ENCODE measurements at regions not wholly inside any gene's neighbourhood (a gene's known extent, or its start where the extent isn't known, plus 50 kb on each side); places are given as distances from the start of the nearest gene placed in this dataset.
"Not testable (repeated sequence)": the region's sequence is repeated elsewhere in the genome, so short reads cannot be mapped to it uniquely, and the experiment has no call there.

DNA sequence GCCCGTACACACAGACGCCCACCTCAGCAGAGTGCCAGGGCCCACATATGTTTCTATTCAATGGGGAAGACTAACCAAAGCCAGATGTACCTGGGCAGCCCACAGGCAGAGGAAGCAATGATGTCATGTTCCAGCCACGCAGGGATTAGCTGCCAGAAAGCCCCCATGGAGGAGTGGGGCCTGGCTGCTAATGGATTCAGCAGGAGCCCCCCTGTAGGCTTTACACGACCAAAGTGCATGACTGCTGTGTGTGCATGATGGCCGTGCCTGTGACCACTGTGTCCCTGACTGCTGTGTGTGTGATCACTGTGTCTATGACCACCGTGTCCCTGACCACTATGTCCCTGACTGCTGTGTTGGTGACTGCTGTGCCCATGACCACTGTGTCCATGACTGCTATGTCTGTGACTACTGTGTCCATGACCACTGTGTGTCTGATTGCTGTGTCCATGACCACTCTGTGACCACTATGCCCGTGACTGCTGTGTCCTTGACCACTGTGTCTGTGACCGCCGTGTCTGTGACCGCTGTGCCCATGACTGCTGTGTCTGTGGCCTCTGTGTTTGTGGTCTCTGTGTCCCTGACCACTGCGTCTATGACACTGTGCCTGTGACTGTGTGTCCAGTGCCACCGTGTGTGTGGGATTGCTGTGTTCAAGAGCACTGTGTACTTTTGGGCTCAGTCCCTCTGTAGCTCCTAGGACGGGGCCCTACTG is 409.3 kb downstream of the RPS24 start:
- no peak for DNase-seq

DNA sequence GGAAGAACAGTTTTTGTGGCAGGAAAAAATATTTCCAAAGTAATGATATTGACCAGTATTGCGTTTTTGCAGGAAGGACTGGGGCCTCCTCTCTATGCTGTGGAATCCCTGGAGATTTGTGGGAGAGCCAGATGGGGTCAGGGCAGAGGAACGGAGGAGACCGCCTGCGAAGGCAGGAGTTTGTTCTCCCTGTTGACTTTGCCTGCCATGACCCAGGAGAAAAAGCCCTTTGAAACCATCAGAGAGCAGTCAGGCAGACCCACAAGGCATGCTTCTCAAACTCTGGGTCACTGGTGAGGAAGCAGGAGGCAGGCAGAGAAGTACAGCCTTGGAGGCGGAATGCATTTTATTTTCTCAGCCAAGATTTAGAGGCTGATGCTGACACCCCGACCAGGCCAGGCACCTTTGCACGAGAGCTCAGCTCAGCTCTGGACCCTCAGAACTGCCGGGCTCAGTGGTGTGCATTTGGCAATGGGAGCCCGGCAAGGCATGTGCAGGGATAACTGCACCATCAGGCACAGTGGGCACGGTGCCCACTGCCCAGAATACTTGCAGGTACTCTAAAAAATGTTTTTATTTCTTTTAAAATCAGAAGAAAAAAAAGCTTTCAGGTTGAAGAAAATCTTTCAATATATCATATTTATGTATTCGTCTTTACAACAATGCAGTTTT is 410.4 kb downstream of the RPS24 start:
- DNase-seq = no peak

DNA sequence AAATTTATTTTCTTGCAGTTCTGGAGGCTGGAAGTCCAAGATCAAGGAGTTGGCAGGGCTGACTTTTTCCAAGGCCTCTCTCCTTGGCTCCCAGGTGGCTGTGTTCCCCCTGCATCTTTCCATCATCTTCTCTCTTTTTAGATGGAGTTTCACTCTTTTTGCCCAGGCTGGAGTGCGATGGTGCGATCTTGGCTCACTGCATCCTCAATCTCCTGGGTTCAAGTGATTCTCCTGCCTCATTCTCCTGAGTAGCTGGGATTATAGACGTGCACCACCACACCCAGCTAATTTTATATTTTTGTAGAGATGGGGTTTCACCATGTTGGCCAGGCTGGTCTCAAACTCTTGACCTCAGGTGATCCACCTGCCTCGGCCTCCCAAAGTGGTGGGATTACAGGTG is 411.1 kb downstream of the RPS24 start:
- not testable (repeated sequence) for DNase-seq

DNA sequence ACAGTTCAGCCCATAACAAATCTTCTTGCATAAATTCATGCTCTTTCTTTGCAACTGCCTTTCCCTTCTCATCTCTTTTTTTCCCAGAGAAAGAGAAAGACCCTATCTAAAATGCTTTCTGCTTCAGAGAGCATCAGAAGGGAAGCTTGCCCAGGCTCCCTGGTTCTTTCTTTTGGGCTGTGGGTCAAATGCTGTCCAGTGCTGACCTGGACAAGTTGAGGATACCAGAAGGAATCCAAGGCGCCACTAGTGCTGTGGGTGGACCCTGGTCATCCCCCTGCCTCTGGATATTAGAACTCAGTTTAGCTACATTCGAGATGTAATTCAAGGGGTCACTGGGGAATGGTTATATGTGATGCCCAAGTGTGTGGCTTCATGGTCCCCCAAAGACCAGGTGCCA is 411.6 kb downstream of the RPS24 start:
- no peak for DNase-seq

DNA sequence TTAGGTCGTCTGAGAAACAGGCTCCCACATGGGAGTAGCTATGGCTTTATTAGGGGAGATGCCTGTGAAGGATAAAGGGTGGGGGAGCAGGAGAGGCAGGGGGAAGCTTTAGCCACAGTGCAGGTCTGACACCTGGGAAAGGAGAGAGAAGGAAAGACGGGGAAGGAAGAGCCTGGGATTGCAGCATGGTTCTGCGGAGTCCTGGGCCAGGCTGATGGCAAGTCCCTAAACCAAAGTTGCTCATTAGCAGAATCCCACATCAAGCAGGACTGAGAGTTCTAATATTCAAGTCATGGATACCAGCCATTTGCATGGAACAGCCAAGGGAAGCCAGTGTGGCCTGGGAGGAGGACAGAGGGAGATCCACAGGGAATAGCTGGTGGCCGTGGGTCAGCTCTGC is 414.8 kb downstream of the RPS24 start:
- no peak for DNase-seq

DNA sequence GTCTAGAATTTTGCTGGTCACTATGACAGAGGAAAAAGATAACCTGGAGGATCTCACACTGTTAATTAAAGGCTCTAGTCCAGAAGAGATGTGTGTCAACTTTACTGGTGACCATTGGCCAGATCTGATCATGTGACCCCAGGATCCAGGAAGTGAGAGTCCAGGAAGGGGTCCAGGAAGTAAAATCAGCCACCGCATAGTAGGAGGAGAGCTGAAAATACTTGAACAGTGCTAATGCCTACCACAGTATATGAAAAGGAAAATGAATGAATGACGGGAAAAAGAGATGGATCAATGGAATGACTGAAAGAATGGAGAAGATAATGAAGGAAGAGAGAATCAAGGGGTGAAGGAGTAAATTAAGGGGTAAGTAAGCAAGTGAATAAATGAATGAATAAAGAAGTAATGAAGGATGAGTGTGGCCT is 415.3 kb downstream of the RPS24 start:
- DNase-seq = no peak

DNA sequence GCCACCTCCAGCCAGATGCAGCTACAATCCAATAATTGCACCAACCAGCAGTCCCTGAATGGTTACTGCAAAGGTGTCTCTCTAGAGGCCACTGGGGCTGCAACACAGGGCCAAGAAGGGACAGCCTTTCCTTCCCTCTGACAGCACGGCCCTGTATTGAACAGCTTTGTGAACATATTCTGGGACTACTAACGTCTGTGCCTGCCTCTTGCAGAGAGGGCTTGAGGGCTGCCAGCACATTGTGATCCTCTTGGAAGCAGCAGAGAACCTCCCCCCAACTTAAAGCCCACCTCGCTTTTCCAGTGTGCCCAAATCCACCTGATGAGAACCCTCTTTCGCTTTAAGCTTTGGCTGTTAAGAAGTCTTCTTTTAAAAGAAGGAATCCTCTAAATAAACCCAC is 415.9 kb downstream of the RPS24 start:
- DNase-seq = no peak

DNA sequence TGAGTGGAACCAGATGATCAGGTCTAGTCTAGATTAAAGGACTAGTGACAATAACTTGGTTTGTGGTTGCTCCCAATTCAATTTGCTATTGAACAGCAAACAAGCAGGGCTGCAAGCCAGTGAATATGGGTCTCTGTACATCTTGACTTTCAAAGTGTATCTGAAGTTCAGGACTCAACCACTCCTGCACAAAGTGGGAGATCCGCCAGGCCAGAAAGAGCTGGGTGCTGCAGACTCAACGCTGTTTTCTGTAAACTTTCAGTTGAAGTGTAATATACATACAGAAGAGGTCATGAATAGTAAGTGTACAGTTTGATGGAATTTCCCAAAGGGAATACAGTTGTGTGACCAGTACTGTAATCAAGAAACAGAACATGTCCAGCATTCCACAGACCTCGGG is 416.6 kb downstream of the RPS24 start:
- DNase-seq = no peak

DNA sequence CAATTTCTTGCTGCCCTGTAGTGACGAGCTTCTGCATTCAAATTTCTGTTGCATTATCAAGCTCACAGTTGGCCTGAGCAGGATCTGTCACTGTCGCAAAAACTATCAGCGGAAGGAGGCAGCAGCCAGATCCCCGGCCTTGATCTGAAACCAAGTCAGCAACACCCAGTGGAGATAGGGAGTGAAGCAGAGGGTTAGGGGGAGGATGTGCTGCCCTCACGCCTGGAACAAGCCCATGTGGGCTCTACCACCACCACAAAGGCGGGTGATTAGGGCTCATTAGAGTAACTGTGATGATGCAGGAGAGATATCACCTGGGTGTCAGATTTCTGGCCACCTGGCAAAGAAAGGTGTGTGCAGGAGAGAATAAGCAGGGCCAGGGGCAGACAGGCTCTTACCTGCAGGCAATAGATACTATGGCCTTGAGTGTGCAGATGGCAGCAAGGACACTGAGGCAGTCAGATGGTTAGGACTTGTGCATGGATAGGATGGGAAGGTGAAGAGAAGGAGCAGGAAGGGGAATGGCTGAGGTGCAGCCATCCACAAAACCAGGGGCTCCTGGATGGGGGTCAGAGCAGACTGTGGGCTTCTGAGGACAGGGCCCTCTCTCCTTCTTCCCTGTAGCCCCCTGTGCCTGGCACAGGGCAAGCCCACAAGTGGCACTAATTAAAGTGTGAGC is 417.3 kb downstream of the RPS24 start:
- DNase-seq = no peak

DNA sequence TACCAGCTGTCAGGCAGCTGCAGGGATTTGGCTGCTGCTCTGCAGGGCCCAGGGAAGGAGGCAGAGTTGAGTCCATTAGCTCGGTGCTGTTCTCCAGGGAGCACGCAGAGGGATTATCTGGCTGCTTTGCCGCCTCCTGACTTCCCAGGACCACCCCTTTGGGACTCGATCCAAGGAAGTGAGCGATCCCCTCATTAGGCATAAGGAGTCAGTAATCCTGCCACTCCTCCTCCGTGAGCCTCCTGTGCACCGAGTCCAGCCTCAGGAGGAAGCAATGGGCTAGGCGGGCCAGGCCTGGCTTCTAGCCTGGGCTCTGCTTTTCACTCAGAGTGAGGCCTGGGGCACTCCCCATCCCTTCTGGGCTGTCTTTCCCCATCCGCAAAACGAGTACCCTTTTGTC is 417.9 kb downstream of the RPS24 start:
- DNase-seq = no peak

DNA sequence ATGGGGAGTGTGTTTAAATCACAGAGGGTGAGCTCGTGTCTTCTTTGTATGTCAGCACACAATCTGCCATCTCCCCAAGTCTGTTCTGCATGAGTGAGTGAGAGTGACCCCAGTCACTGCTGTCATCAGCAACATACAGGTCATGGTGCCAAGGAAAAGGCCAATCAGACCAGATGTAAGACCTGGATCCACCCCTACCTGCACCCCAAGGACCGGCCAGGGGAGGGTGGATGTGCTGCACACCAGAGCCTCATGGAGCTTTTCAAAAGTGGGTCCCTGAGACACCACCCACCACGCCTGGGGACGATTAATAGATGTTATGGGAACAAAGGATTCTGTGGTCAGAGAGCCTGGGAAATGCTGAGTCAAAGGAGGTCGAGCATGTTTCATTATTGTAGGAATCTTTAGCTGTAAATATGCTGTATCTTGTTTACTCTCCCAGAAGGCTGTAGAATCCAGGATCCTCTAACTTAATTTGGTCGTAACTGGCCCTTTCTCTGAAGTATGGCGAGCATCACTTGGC is 420.5 kb downstream of the RPS24 start:
- DNase-seq = no peak

DNA sequence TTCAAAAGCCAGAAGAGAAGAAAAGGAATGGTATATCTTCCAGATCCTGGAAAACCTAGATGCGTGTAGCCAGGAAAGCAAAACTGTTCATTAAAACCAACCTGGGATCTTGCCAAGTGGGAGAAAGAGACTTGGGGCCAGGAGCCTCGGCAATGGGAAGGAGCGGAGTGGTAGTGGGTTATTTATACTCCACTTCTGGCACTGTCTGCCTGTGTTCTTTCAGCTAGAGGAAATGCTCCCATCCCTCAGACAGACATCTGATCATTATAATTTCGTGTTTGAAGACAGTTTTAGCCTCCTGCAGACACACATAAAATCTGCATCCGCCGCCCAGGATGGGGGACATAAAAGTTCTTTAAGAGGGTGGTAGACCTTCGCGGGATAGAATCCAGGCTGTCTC is 421.6 kb downstream of the RPS24 start:
- DNase-seq = no peak

DNA sequence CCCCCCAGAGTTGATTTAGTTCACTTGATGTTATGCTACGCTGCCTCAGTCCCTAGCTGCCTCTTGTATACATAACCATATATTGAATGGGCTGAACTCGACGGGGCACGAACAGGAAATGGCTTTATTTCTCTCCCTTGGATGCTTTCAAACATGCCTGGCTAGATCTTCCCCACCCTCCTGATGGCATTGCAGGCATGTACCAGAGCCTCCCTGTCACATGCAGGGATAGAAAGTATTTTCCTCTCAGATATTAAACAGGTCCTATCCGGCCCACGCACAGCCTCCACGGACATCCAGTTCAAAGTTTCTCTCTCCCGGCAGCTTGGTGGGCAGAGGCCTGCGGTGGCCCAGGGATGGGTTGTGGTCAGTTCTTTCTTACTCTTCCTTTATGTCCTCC is 422.1 kb downstream of the RPS24 start:
- no peak for DNase-seq

DNA sequence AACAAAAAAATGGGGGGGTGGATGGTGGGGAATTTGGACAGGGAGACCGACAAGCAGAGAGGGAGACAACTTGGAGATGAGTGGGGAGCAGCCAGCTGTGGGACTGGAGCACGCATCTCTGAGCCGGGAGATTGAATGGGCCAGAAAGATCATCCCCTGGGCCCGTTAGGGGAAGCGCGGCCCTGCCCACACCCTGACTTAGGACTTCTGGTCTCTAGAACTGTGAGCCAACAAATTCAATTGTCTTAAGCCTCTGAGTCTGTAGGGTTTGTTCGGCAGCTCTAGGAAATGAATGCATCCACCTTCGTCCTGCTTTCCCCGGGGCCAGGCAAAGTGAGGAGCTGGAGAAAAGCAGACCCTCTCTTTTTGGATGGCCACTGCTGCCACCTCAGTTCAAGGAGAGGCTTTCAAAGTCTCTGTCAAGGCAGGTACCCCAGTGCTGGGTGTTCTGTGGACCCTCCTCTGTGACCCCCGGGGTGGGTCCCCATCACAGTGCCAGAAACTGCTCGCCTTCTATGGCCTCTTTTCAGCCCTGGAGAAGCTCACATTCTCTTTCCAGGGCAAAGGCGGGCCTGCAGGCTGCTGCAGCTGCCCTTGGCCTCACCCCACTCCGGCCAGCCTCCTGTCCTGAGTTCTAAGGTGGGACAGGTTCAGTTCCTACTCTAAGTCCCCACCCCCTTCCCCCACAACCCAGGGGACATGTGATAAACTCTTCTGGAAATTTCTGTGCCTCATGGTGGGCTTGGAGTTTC is 423.2 kb downstream of the RPS24 start:
- DNase-seq = no peak

DNA sequence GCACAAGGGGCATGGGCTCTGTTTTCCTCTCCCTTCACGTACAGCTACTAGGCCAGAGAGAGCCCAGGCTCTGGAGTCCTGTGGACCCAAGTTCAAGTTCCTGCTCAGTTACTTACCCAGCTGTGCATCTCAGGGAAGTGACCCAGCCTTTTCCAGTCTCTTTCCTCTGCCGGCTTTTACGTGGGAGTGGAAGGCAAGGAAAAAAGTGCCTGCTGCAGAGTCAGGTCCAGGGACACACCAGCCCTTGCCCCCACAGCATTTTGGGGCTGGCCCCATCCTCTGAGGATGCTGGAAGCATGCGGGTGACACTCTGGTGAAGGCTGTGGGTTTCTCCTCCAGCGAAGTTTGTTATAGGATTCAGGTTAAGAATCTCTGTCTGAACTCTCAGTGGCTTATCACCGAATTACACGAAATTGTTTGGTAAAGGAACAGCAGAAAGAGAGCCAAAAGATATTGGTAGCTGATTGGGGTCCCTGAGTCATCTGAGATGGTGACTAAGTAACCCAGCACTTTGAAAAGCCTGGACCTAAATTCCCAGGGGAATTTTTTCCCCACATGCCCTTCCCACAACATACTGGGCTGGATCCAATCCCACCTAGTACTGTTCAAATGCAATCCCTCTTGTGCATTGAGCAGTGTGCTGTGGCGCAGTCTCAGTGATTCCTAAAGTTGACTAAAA is 424.3 kb downstream of the RPS24 start:
- DNase-seq = no peak

DNA sequence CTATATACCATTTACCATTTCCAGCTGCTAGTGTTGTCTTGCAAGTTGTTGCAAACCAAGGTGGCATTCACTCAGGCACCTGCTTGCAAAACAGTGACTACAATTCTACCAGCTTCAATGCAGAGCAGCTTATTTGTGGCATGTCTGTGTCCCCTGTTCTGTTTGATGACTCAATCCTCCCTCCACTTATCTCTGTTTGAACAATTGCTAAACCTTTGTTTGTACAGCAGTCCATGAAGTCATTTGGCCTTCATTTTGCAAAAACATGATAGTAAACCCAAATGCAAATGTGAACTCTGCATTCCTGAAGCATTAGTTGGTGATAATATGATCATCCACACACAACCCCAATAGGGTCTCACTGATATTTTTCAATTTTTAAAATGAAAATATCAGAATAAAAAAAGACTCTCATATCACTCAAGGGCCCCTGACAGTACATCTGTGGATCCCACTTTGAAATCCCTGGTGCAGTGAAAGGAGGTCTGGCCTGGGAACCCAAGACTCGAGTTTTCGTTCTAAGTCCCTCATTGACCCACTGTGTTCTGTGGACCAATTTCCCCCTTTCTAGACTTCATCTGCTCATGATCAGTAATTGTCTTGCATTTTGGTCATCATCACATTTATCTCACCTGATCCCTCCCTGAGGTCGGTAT is 425.4 kb downstream of the RPS24 start:
- no peak for DNase-seq

DNA sequence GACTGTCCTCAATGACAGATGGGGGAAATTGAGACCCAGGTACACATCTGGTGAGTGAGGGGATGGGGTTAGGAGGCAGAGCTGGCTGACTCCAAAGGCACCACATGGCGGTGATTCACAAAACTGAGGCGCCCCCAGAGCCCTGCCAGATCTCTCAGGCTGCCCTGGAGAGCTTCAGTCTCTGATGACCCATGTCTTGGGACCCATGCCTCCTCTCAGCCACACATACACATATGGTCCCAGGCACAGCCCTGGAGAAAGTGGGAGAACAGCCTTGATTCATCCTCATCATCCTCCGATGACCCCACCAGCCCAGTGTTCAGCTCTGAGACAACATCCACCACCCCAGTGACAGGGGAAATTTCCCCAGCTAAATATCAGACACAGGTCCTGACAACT is 426.0 kb downstream of the RPS24 start:
- no peak for DNase-seq

DNA sequence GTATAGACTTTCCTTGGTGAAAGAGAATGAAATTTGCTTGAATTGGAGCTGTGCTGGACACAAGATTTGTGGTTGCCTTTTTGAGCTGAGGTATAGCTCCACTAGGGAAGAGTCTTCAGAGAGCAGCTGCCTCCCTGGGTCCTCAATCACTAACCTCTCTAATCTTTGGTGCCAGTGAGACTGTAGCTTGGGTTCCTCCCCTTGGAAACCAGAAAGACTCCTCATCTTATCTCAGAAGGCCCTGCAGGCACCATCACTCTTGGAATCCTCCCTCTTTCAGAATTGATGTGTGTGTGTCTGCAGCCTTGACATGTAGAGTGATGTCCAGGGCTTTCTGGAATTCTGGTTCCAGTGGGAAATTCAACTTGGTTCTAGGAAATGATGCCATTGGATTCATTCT is 426.5 kb downstream of the RPS24 start:
- no peak for DNase-seq

DNA sequence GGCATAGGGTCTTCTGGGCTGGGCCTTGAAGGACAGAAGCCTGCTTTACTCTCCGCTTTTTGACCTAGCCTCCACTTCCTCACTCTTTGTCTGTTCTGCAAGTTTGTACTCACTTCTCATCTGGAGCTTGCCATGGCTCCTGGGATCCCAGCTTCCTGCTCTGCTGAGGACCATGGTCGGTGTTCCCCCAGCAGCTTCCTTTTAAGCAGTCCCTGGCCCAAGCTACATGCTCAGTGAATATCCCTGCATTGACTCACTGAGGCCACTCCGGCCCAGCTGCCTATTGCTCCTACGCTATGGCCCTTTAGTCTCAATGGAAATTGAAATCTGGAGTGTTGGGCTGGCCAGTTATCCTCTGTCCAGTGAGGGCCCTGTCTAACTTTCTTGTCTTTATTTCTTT is 427.7 kb downstream of the RPS24 start:
- DNase-seq = no peak

DNA sequence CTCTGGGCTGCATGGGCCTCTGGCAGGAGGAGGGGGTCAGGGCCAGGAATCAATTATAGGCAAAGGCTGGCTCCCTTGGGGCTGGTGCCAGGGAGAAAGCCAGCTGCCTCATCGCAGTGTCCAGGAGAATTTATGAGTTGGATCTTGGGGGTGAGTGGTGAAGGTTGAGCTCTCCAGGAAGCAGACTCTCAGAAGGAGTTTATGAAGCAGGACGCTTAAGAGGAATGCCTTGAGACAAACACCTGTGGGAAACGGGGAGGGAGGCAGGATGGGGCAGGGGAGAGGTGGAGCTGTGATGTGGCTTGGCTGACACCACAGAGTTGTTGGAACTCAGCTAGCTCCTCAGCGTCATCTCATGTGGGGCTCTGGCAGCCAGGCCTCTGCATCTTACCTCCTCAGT is 428.5 kb downstream of the RPS24 start:
- DNase-seq = no peak

DNA sequence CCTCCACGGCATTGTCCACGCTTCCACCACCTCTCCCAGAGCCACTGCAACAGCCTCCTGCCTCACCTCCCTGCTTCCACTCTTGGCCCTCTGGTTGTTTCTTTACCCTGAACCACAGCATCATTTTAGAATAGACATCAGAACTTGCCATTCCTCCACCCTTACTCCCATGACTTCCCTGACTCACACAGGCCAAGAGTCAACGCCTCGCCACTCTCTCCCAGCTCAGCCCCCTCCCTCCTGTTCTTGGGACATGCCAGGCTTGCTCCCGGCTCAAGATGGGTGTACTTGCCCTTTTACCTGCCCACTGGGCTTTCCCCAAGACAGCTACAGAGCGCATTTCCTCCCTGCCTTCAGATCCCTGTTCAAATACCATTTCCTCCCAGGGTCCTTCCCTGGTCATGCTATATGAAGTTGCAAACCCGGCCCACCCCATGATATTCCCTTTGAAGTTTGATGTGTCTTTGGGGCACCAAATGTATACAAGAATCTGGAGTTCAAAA is 429.1 kb downstream of the RPS24 start:
- DNase-seq = no peak

Measured in effector CD4-positive, alpha-beta T cell (primary cell).